NCI-H187 treated with DMSO at 0.1 percent for 48 hours (cell line): ENCODE measurements at regions not wholly inside any gene's neighbourhood (a gene's known extent, or its start where the extent isn't known, plus 50 kb on each side); places are given as distances from the start of the nearest gene placed in this dataset.
"Not testable (repeated sequence)": the region's sequence is repeated elsewhere in the genome, so short reads cannot be mapped to it uniquely, and the experiment has no call there.

Experiments
- DNase-seq: peaks from one replicate; lab custom pipeline; 2025; lab: John Stamatoyannopoulos, UW

- no peak for DNase-seq
Measured at GRCh38 chr7:112937651-112938415, 147.6 kb upstream of the TMEM168 start.

GRCh38 chr7:112933598-112933997, 143.4 kb upstream of the TMEM168 start:
- DNase-seq = no peak

- DNase-seq = no peak
Measured at GRCh38 chr7:112930787-112931186, 140.6 kb upstream of the TMEM168 start.

- DNase-seq = no peak
Measured at GRCh38 chr7:112929421-112929820, 139.2 kb upstream of the TMEM168 start.

- no peak for DNase-seq
Measured at GRCh38 chr7:112926018-112926417, 135.8 kb upstream of the TMEM168 start.

- DNase-seq = not testable (repeated sequence)
Measured at GRCh38 chr7:112922546-112922945, 132.4 kb upstream of the TMEM168 start.

GRCh38 chr7:112916431-112916830, 126.2 kb upstream of the TMEM168 start:
- not testable (repeated sequence) for DNase-seq

- DNase-seq = no peak
Measured at GRCh38 chr7:112908086-112908485, 117.9 kb upstream of the TMEM168 start.

- no peak for DNase-seq
Measured at GRCh38 chr7:112907658-112908057, 117.5 kb upstream of the TMEM168 start.

- DNase-seq = no peak
Measured at GRCh38 chr7:112905950-112906349, 115.8 kb upstream of the TMEM168 start.

GRCh38 chr7:112905413-112905812, 115.2 kb upstream of the TMEM168 start:
- no peak for DNase-seq

- DNase-seq = peak; percentile 30
Measured at GRCh38 chr7:112898432-112899290, 108.5 kb upstream of the TMEM168 start.

GRCh38 chr7:112897839-112898431, 107.7 kb upstream of the TMEM168 start:
- no peak for DNase-seq

GRCh38 chr7:112896026-112896601, 105.9 kb upstream of the TMEM168 start:
- no peak for DNase-seq

- DNase-seq = no peak
Measured at GRCh38 chr7:112892263-112892662, 102.1 kb upstream of the TMEM168 start.

GRCh38 chr7:112891698-112892097, 101.5 kb upstream of the TMEM168 start:
- DNase-seq = no peak

GRCh38 chr7:112889834-112890438, 99.7 kb upstream of the TMEM168 start:
- no peak for DNase-seq

GRCh38 chr7:112889268-112889667, 99.1 kb upstream of the TMEM168 start:
- no peak for DNase-seq

GRCh38 chr7:112888781-112889180, 98.6 kb upstream of the TMEM168 start:
- DNase-seq = no peak

GRCh38 chr7:112887976-112888375, 97.8 kb upstream of the TMEM168 start:
- DNase-seq = no peak

- no peak for DNase-seq
Measured at GRCh38 chr7:112887337-112887736, 97.1 kb upstream of the TMEM168 start.

- no peak for DNase-seq
Measured at GRCh38 chr7:112886208-112886607, 96.0 kb upstream of the TMEM168 start.
